Adrenal gland (tissue), 9 donors: ENCODE measurements at regions not wholly inside any gene's neighbourhood (a gene's known extent, or its start where the extent isn't known, plus 50 kb on each side); places are given as distances from the start of the nearest gene placed in this dataset.

Experiments used
- DNase-seq, 7 donors: peaks; one replicate each; pipeline ENCODE4 v3.0.0-alpha.2; 2019 to 2020
- H3K27ac ChIP-seq, 5 donors: fragments of 200-600 bp; sonication (generic) in 4 of 5; 1 replicate in 3 of 5; 2 replicates in 2 of 5; pipeline versions ENCODE4 v1.5.1 to v1.8.0; 2016 to 2020; ENCODE audit warnings: mild to moderate bottlenecking in 1 of 5
- H3K27me3 ChIP-seq: fragments of 200-600 bp; 2 replicates; pipeline ENCODE4 v1.8.0; 2021
- H3K36me3 ChIP-seq, 2 donors: fragments of 200-600 bp; replicated peaks in 1 of 2; 1 replicate in 1 of 2; 2 replicates in 1 of 2; pipeline versions ENCODE4 v1.5.1 to v1.8.0; 2018 to 2022
- H3K4me1 ChIP-seq, 2 donors: fragments of 200-600 bp; replicated peaks in 1 of 2; 1 replicate in 1 of 2; 2 replicates in 1 of 2; pipeline versions ENCODE4 v1.5.1 to v1.8.0; 2018 to 2021
- H3K4me3 ChIP-seq, 4 donors: fragments of 200-600 bp; sonication (generic) in 3 of 4; one replicate each; pipeline ENCODE4 v1.5.1; 2016 to 2018
- H3K9me3 ChIP-seq, 3 donors: fragments of 200-600 bp; sonication (generic) in 1 of 3; replicated peaks in 1 of 3; 1 replicate in 2 of 3; 2 replicates in 1 of 3; pipeline versions ENCODE4 v1.5.1 to v1.8.0; 2016 to 2021
- CTCF ChIP-seq, 6 experiments: fragments of 450-650 bp in 4 of 6; fragments of 200-600 bp in 2 of 6; sonication (generic) in 1 of 6; IDR thresholded peaks; 1 replicate in 5 of 6; 2 replicates in 1 of 6; pipeline versions ENCODE4 v1.5.1 to v1.8.0; 2016 to 2021; ENCODE audit warnings: antibody characterized with exemption in 6 of 6, mild to moderate bottlenecking in 2 of 6, moderate library complexity in 1 of 6
- POLR2A ChIP-seq, 2 donors: fragments of 450-650 bp; IDR thresholded peaks; one replicate each; pipeline ENCODE4 v1.6.1; 2017; ENCODE audit warnings: antibody characterized with exemption in 2 of 2, mild to moderate bottlenecking in 2 of 2, moderate library complexity in 1 of 2
- whole genome bisulfite sequencing, 4 donors: extraction: QIAGEN DNeasy Blood & Tissue Kit in 2 of 4; methylation state at CpG; one replicate each; pipeline versions ENCODE4 v1.1.5 to v1.1.7; 2013 to 2017; 5-methylcytosine and 5-hydroxymethylcytosine counted together
- intact Hi-C, 2 donors: fragments of 100-400 bp; cut with DNase I; formaldehyde crosslinking; loops; one replicate each; pipeline versions ENCODE4 v1.14.1 to v1.15.0; 2022 to 2023
- donor health status: healthy with polysubstance abuse.
- donor health status: Bipolar disorder and iron deficiency.
- donor health status: DM: yes; HTN: yes; CAD: no.
- donor health status: DM: no; HTN: no; CAD: no.
- donor health status: DM: no; HTN: no; CAD: no.

GRCh38 chr5:117837786-117838185, 1150.6 kb downstream of the DTWD2 start:
- intact Hi-C loops, result no loop called here
- Histone ChIP-seq H3K9me3 (no peaks in the 10 kb centered on the region), H3K36me3 (no peaks in the 10 kb centered on the region), H3K27ac (no peak overlapping the region), H3K4me1 (no peaks in the 10 kb centered on the region), H3K4me3 (no peak overlapping the region), H3K27me3 (no peaks in the 10 kb centered on the region)
- TF ChIP-seq CTCF (IDR thresholded peaks at IDR 0.05), result no peak
- TF ChIP-seq POLR2A (IDR thresholded peaks at IDR 0.05), result no peak
- WGBS, 4 donors, result 67 to 72% (median 70%) methylated on average over 4 of the region's 4 CpGs
- DNase-seq, result no peak

DNA sequence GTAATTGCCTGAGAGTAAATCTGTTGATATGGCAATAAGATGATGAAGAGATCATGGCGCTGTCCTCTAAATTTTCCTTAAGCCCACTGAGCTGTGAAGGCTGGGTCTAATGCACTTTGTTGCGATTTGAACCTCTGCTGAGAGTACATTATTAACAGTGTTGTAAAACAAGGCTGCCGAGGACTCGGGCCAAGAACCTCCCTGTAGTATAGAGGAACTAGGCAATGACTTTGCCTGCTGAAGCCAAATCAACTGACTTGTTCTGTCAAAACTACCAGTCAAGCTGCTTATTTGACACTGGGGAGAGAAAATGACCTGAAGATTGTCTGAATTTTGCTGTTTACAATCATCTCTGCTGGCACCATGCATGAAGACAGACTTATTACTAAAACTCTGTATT, 1154.7 kb downstream of the DTWD2 start:
- Histone ChIP-seq H3K27ac (no peak overlapping the region), H3K9me3 (no peaks in the 10 kb centered on the region), H3K4me3 (no peak overlapping the region), H3K36me3 (no peaks in the 10 kb centered on the region), H3K27me3 (no peaks in the 10 kb centered on the region), H3K4me1 (no peaks in the 10 kb centered on the region)
- TF ChIP-seq POLR2A (IDR thresholded peaks at IDR 0.05) (no peak), CTCF (IDR thresholded peaks at IDR 0.05) (no peak)
- 82 to 88% (median 85%) methylated on average over 4 of the region's 4 CpGs for WGBS, 4 donors
- DNase-seq, result no peak
- intact Hi-C loops, result no loop called here

DNA sequence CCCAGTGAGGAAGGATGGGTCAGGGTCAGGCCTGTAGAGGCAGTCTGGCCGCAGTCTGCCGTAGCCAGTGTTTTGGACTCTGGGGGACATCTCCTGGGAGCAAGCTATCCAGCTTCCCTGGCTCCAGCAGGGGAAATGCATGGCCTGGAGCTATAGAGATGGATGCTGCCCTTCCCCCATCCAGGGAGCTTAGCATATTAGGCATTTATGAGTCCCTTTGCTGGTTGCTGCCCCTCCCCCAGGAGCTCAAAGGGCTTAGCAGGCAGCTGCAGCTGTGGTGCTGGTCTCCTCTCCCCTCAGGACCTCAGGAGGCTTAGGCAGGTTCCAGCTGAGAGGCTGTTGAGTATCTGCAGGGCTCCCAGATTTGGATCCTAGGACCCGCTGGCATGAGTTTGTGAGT, 1158.7 kb downstream of the DTWD2 start:
- intact Hi-C loops, result no loop called here
- no peak overlapping the region for H3K4me3 ChIP-seq
- H3K27me3 ChIP-seq, result no peaks in the 10 kb centered on the region
- H3K9me3 ChIP-seq, result no peaks in the 10 kb centered on the region
- no peak for DNase-seq
- WGBS, 4 donors, result 83 to 100% (median 91%) methylated on average over 1 to 3 of the region's 3 CpGs
- no peaks in the 10 kb centered on the region for H3K36me3 ChIP-seq
- no peak overlapping the region for H3K27ac ChIP-seq
- no peaks in the 10 kb centered on the region for H3K4me1 ChIP-seq
- TF ChIP-seq CTCF (IDR thresholded peaks at IDR 0.05) (no peak), POLR2A (IDR thresholded peaks at IDR 0.05) (no peak)

DNA sequence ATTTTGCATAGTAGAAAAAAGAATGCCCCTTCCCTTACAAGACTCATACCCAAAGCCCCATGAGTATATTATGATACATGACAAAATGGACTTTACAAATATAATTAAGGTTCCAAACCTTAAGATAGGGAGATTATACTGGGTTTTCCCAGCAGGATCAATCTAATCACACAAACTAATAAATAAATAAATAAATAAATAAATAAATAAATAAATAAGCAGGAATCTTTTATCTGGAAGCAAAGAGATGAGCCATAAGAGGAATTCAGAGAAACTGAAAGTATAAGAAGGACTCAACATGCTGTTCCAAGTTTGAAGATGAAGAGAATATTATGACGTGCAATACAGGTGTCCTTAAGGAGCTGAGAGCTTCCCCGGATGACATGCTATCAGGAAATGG, 1174.5 kb downstream of the DTWD2 start:
- no peak for DNase-seq
- Histone ChIP-seq H3K27ac (no peak overlapping the region), H3K27me3 (no peaks in the 10 kb centered on the region), H3K4me1 (no peaks in the 10 kb centered on the region), H3K4me3 (no peak overlapping the region), H3K36me3 (no peaks in the 10 kb centered on the region), H3K9me3 (no peaks in the 10 kb centered on the region)
- WGBS, 4 donors, result 77 to 88% (median 81%) methylated on average over 2 of the region's 2 CpGs
- TF ChIP-seq CTCF (IDR thresholded peaks at IDR 0.05) (no peak), POLR2A (IDR thresholded peaks at IDR 0.05) (no peak)
- intact Hi-C loops, result no loop called here
